ENCODE measurements at regions not wholly inside any gene's neighbourhood (a gene's known extent, or its start where the extent isn't known, plus 50 kb on each side); places are given as distances from the start of the nearest gene placed in this dataset.
"Not testable (repeated sequence)": the region's sequence is repeated elsewhere in the genome, so short reads cannot be mapped to it uniquely, and the experiment has no call there.

GRCh38 chr1:244322791-244323521 is 128.8 kb downstream of the ADSS2 start:
- no peak for DNase-seq (ENCODE audit: low spot score)

- no peak for DNase-seq (ENCODE audit: low spot score)
These were observed 127.4 kb downstream of the ADSS2 start for GRCh38 chr1:244324176-244324883.

GRCh38 chr1:244325056-244325758 is 126.5 kb downstream of the ADSS2 start:
- no peak for DNase-seq (ENCODE audit: low spot score)

- no peak for DNase-seq (ENCODE audit: low spot score)
These were observed 125.0 kb downstream of the ADSS2 start for GRCh38 chr1:244326757-244327156.

- DNase-seq (ENCODE audit: low spot score) = no peak
These were observed 124.2 kb downstream of the ADSS2 start for GRCh38 chr1:244327533-244327932.

- no peak for DNase-seq (ENCODE audit: low spot score)
These were observed 123.2 kb downstream of the ADSS2 start for GRCh38 chr1:244328476-244328875.

- DNase-seq (ENCODE audit: low spot score) = no peak
These were observed 122.0 kb downstream of the ADSS2 start for GRCh38 chr1:244329591-244330317.

GRCh38 chr1:244330318-244330625 is 121.4 kb downstream of the ADSS2 start:
- no peak for DNase-seq (ENCODE audit: low spot score)

GRCh38 chr1:244332761-244333160 is 118.9 kb downstream of the ADSS2 start:
- not testable (repeated sequence) for DNase-seq (ENCODE audit: low spot score)

- not testable (repeated sequence) for DNase-seq (ENCODE audit: low spot score)
These were observed 117.4 kb downstream of the ADSS2 start for GRCh38 chr1:244334315-244334714.

- not testable (repeated sequence) for DNase-seq (ENCODE audit: low spot score)
These were observed 116.9 kb downstream of the ADSS2 start for GRCh38 chr1:244334842-244335241.

GRCh38 chr1:244335456-244335855 is 116.3 kb downstream of the ADSS2 start:
- DNase-seq (ENCODE audit: low spot score) = no peak

GRCh38 chr1:244336232-244336899 is 115.3 kb downstream of the ADSS2 start:
- peak; percentile 30 for DNase-seq (ENCODE audit: low spot score)

GRCh38 chr1:244337839-244338238 is 113.9 kb downstream of the ADSS2 start:
- DNase-seq (ENCODE audit: low spot score) = peak; percentile 6

GRCh38 chr1:244339073-244339692 is 112.5 kb downstream of the ADSS2 start:
- peak; percentile 11 for DNase-seq (ENCODE audit: low spot score)

GRCh38 chr1:244339776-244340175 is 111.9 kb downstream of the ADSS2 start:
- DNase-seq (ENCODE audit: low spot score) = no peak

- DNase-seq (ENCODE audit: low spot score) = no peak
These were observed 111.3 kb downstream of the ADSS2 start for GRCh38 chr1:244340396-244340795.

GRCh38 chr1:244341455-244342450 is 110.0 kb downstream of the ADSS2 start:
- DNase-seq (ENCODE audit: low spot score) = peak; percentile 57

- no peak for DNase-seq (ENCODE audit: low spot score)
These were observed 107.7 kb downstream of the ADSS2 start for GRCh38 chr1:244344001-244344400.

GRCh38 chr1:244346972-244347618 is 104.6 kb downstream of the ADSS2 start:
- DNase-seq (ENCODE audit: low spot score) = no peak
